Natural killer cell (primary cell): ENCODE measurements at regions not wholly inside any gene's neighbourhood (a gene's known extent, or its start where the extent isn't known, plus 50 kb on each side); places are given as distances from the start of the nearest gene placed in this dataset.
A peak's percentile ranks its signal among the peaks of the same experiment; 100 is the strongest.
"Not testable (repeated sequence)": the region's sequence is repeated elsewhere in the genome, so short reads cannot be mapped to it uniquely, and the experiment has no call there.

ENCODE experiments used
- ATAC-seq, 3 donors: fragments of 150-1000 bp in 2 of 3; fragments of 200-7000 bp in 1 of 3; cut with Tn5 transposase; 1 replicate in 1 of 3; 2 replicates in 2 of 3; pipeline ENCODE4 v1.10.0; 2021; ENCODE audit warnings: mild to moderate bottlenecking in 2 of 3, moderate library complexity in 2 of 3
- DNase-seq, 2 donors: peaks; one replicate each; pipeline versions ENCODE4 v3.0.0 to v3.0.0-alpha.2; 2013 to 2021; ENCODE audit warnings: mixed read lengths in 1 of 2
- H3K27ac ChIP-seq: one replicate; pipeline ENCODE4 v1.5.1; 2013; ENCODE audit warnings: mild to moderate bottlenecking, low read length
- H3K27me3 ChIP-seq: one replicate; pipeline ENCODE4 v1.6.1; 2013; ENCODE audit warnings: low read length; ENCODE audit not compliant: control insufficient read depth, insufficient read depth
- H3K36me3 ChIP-seq: one replicate; pipeline ENCODE4 v1.6.1; 2013; ENCODE audit warnings: low read length; ENCODE audit not compliant: control insufficient read depth, insufficient read depth
- H3K4me1 ChIP-seq: one replicate; pipeline ENCODE4 v1.6.1; 2013; ENCODE audit warnings: low read length; ENCODE audit not compliant: control insufficient read depth, insufficient read depth
- H3K4me3 ChIP-seq: one replicate; pipeline ENCODE4 v1.5.1; 2013; ENCODE audit warnings: low read length
- H3K9me3 ChIP-seq: one replicate; pipeline ENCODE4 v1.6.1; 2013; ENCODE audit warnings: low read length; ENCODE audit not compliant: control insufficient read depth, insufficient read depth
- H3K27ac Mint-ChIP-seq, 2 donors: one replicate each; pipeline ENCODE4 v1.8.0; 2022; ENCODE audit warnings: mild to moderate bottlenecking in 2 of 2, mixed read lengths in 2 of 2, moderate library complexity in 1 of 2
- H3K27me3 Mint-ChIP-seq, 2 donors: one replicate each; pipeline ENCODE4 v1.8.0; 2022; ENCODE audit warnings: low read depth in 2 of 2, mixed read lengths in 2 of 2
- H3K36me3 Mint-ChIP-seq: one replicate; pipeline ENCODE4 v1.8.0; 2022; ENCODE audit warnings: mixed read lengths
- H3K4me1 Mint-ChIP-seq, 2 donors: one replicate each; pipeline ENCODE4 v1.8.0; 2022; ENCODE audit warnings: mixed read lengths in 2 of 2
- H3K4me3 Mint-ChIP-seq: one replicate; pipeline ENCODE4 v1.8.0; 2022; ENCODE audit warnings: mild to moderate bottlenecking, moderate library complexity, mixed read lengths
- H3K9me3 Mint-ChIP-seq, 2 donors: one replicate each; pipeline ENCODE4 v1.8.0; 2022; ENCODE audit warnings: mixed read lengths in 2 of 2
- CTCF ChIP-seq: fragments of 200-600 bp; IDR thresholded peaks from one replicate; pipeline ENCODE4 v1.8.0; 2022; ENCODE audit warnings: antibody characterized with exemption
- WGBS: methylation state at CpG from one replicate; pipeline ENCODE4 v1.1.7; 2013; ENCODE audit warnings: missing lambda C conversion rate; ENCODE audit not compliant: insufficient coverage; 5-methylcytosine and 5-hydroxymethylcytosine counted together
- intact Hi-C: fragments of 100-400 bp; cut with micrococcal nuclease; formaldehyde crosslinking; loops from one replicate; pipeline ENCODE4 v1.14.2; 2022

- intact Hi-C loops: loop anchor here (5.0 kb wide), 1 partner anchor 74 kb away; no protein-coding TSS in a partner anchor
- no peaks in the 10 kb centered on the region for H3K9me3 ChIP-seq
- H3K27me3 ChIP-seq: no peaks in the 10 kb centered on the region
- no peak for TF ChIP-seq CTCF
- H3K36me3 Mint-ChIP-seq: no peaks in the 10 kb centered on the region
- no peak overlapping the region for H3K27ac Mint-ChIP-seq
- 91% methylated on average over 8 of the region's 9 CpGs for WGBS
- peaks cover 7% of the 10 kb centered on the region for H3K4me1 ChIP-seq
- H3K27me3 Mint-ChIP-seq: peaks cover 0 to 7% of the 10 kb centered on the region in 2 donors
- H3K9me3 Mint-ChIP-seq: no peaks in the 10 kb centered on the region
- H3K4me3 ChIP-seq: no peak overlapping the region
- H3K4me1 Mint-ChIP-seq: peaks cover 18 to 20% of the 10 kb centered on the region in 2 donors
- no peak for DNase-seq
- ATAC-seq: no peak
- H3K36me3 ChIP-seq: no peaks in the 10 kb centered on the region
- no peak overlapping the region for H3K4me3 Mint-ChIP-seq
- no peak overlapping the region for H3K27ac ChIP-seq
Observed at GRCh38 chr10:33052915-33053810, 95.1 kb upstream of the ITGB1 start.

DNA sequence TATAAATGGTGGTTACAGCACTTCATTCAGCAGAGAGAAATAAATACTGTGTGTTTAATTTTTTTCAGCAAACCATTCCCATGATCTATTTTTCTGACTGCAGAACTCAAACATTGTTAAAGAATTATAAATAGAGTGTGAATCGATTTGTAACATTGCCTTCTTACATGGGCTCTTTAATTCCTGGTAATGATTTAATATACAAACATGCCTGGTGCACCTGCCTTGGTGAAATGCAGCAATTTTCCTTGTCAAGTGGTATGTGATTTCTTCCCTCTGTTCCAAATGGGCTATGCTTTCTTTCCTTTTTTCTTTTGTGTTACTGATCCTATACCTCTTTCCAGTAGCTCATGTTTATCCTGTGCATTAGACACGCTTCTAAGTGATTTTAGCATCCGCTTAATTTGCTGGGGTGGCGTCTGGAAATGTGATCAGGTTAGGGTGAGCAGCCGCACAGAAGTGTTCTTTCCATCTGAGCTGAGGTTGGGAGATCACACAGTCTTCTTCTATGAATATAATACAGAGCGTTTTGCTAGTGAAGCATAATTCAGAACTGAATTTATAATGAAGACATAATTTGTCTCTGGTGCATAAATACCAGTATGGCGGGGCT lies 94.3 kb upstream of the ITGB1 start:
- Mint-ChIP-seq H3K4me1 (peaks cover 24 to 25% of the 10 kb centered on the region in 2 donors), H3K9me3 (no peaks in the 10 kb centered on the region), H3K4me3 (peak overlapping the region; percentile 26), H3K36me3 (no peaks in the 10 kb centered on the region), H3K27me3 (peaks cover 0 to 7% of the 10 kb centered on the region in 2 donors), H3K27ac (no peak overlapping the region)
- intact Hi-C loops: loop anchor here (5.0 kb wide), 1 partner anchor 75 kb away; no protein-coding TSS in a partner anchor
- ATAC-seq (no peak), DNase-seq (no peak)
- 95% methylated on average over 6 of the region's 7 CpGs for WGBS
- Histone ChIP-seq H3K27ac (no peak overlapping the region), H3K36me3 (no peaks in the 10 kb centered on the region), H3K4me3 (no peak overlapping the region), H3K27me3 (no peaks in the 10 kb centered on the region), H3K9me3 (no peaks in the 10 kb centered on the region), H3K4me1 (peaks cover 11% of the 10 kb centered on the region)
- no peak for TF ChIP-seq CTCF

GRCh38 chr10:33049963-33050920 lies 92.2 kb upstream of the ITGB1 start:
- H3K9me3 ChIP-seq, H3K9me3 Mint-ChIP-seq, H3K27me3 Mint-ChIP-seq, H3K36me3 ChIP-seq, H3K27me3 ChIP-seq, H3K36me3 Mint-ChIP-seq: not testable (repeated sequence)
- H3K4me1 Mint-ChIP-seq: peaks cover 31 to 34% of the 10 kb centered on the region in 2 donors
- peak overlapping the region; percentile 82 to 90 for H3K27ac Mint-ChIP-seq
- Histone ChIP-seq H3K4me1 (peaks cover 16% of the 10 kb centered on the region), H3K27ac (peak overlapping the region; percentile 7), H3K4me3 (peak overlapping the region; percentile 17)
- peak; percentile 47 to 65 for DNase-seq
- ATAC-seq: peak; percentile 50 to 76 (median 59)
- peak overlapping the region; percentile 85 for H3K4me3 Mint-ChIP-seq
- intact Hi-C loops: loop anchor here (5.0 kb wide), 2 partner anchors 77 to 107 kb away; no protein-coding TSS in a partner anchor
- WGBS: 73% methylated on average over 33 of the region's 33 CpGs
